ENCODE measurements at regions not wholly inside any gene's neighbourhood (a gene's known extent, or its start where the extent isn't known, plus 50 kb on each side); places are given as distances from the start of the nearest gene placed in this dataset.
A peak's percentile ranks its signal among the peaks of the same experiment; 100 is the strongest.

GRCh38 chrX:22366166-22366702 is 93.5 kb downstream of the CBLL2 start:
- TF ChIP-seq CTCF (IDR thresholded peaks at IDR 0.05; ENCODE audit: control insufficient read depth, insufficient read depth, low read depth, low read length, missing control alignments), result no peak
- DNase-seq (ENCODE audit: low read depth), result peak; percentile 4
- no peak overlapping the region for H3K4me3 ChIP-seq (ENCODE audit: control insufficient read depth, low read depth, low read length)

GRCh38 chrX:22366906-22367305 is 94.2 kb downstream of the CBLL2 start:
- no peak overlapping the region for H3K4me3 ChIP-seq (ENCODE audit: control insufficient read depth, low read depth, low read length)
- DNase-seq (ENCODE audit: low read depth), result no peak
- no peak for TF ChIP-seq CTCF (IDR thresholded peaks at IDR 0.05; ENCODE audit: control insufficient read depth, insufficient read depth, low read depth, low read length, missing control alignments)

- DNase-seq (ENCODE audit: low read depth), result no peak
- no peak overlapping the region for H3K4me3 ChIP-seq (ENCODE audit: control insufficient read depth, low read depth, low read length)
- no peak for TF ChIP-seq CTCF (IDR thresholded peaks at IDR 0.05; ENCODE audit: control insufficient read depth, insufficient read depth, low read depth, low read length, missing control alignments)
Measured at GRCh38 chrX:22373094-22373493, 100.4 kb downstream of the CBLL2 start.

- no peak overlapping the region for H3K4me3 ChIP-seq (ENCODE audit: control insufficient read depth, low read depth, low read length)
- DNase-seq (ENCODE audit: low read depth), result no peak
- TF ChIP-seq CTCF (IDR thresholded peaks at IDR 0.05; ENCODE audit: control insufficient read depth, insufficient read depth, low read depth, low read length, missing control alignments), result no peak
Measured at GRCh38 chrX:22373766-22374165, 101.1 kb downstream of the CBLL2 start.

GRCh38 chrX:22376369-22376768 is 103.7 kb downstream of the CBLL2 start:
- no peak for DNase-seq (ENCODE audit: low read depth)
- no peak for TF ChIP-seq CTCF (IDR thresholded peaks at IDR 0.05; ENCODE audit: control insufficient read depth, insufficient read depth, low read depth, low read length, missing control alignments)

GRCh38 chrX:22378296-22378695 is 105.6 kb downstream of the CBLL2 start:
- no peak for TF ChIP-seq CTCF (IDR thresholded peaks at IDR 0.05; ENCODE audit: control insufficient read depth, insufficient read depth, low read depth, low read length, missing control alignments)
- no peak for DNase-seq (ENCODE audit: low read depth)
- no peak overlapping the region for H3K4me3 ChIP-seq (ENCODE audit: control insufficient read depth, low read depth, low read length)

More at GRCh38 chrX:22376369-22376768, 103.7 kb downstream of the CBLL2 start:
- no peak overlapping the region for H3K4me3 ChIP-seq (ENCODE audit: control insufficient read depth, low read depth, low read length)

GRCh38 chrX:22383988-22384387 is 111.3 kb downstream of the CBLL2 start:
- no peak overlapping the region for H3K4me3 ChIP-seq (ENCODE audit: control insufficient read depth, low read depth, low read length)
- TF ChIP-seq CTCF (IDR thresholded peaks at IDR 0.05; ENCODE audit: control insufficient read depth, insufficient read depth, low read depth, low read length, missing control alignments), result no peak
- DNase-seq (ENCODE audit: low read depth), result no peak
